ENCODE measurements at regions not wholly inside any gene's neighbourhood (a gene's known extent, or its start where the extent isn't known, plus 50 kb on each side); places are given as distances from the start of the nearest gene placed in this dataset.
A peak's percentile ranks its signal among the peaks of the same experiment; 100 is the strongest.

DNA sequence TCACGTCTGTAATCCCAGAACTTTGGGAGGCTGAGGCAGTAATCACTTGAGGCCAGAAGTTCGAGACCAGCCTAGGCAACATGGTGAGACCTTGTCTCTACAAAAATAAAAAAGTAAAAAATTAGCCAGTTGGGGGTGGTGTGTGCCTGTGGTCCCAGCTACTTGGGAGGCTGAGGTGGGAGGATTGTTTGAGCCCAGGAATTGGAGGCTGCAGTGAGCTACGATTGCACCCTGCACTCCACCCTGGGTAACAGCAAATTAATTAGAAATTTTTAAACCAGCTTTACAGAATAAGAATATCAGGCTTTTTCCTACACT is 136.0 kb downstream of the EPC1 start:
- no TSS peak for BruUV-seq (replicated peaks)

DNA sequence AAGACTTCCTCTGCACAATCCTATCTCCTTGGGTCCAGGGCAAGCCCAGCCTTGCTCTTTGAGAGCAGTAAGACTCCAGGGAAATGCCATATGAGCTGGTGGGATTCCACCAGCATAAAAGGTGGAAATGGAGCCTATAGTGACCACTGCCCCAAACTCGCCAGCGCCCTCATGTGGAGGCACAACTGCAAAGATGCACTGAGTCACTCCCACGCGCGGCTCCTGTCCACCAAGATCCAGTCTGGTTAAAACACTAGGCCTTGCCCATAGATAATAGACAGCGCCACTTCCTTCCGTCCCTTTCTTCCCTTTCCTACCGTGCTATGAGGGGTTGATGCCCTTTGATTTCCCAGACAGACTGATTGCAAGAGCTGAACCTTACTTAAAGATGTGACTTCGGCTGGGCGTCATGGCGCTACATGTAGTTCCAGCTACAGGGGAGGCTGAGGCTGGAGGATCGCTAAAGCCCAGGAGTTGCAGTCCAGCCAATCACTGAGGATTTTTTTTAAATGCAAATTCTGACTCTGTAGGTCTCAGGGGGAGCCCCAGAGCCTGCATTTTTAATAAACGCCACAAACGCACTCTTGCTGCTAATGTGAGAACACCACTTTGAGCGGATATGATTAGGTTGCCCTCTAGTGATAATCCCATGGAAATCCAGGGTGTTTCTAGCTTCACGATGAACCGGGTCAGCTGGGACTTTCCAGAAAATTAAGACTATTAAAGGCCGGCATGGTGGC is 136.5 kb downstream of the EPC1 start:
- Histone ChIP-seq H3K79me2 (ENCODE audit: insufficient read depth, low read length) (no peaks in the 10 kb centered on the region), H3K9me3 (ENCODE audit: control insufficient read depth in 1 of 2, insufficient read depth in 1 of 2, low read depth in 1 of 2, low read length in 2 of 2) (no peaks in the 10 kb centered on the region), H3K9me2 (ENCODE audit: insufficient read depth) (no peaks in the 10 kb centered on the region), H2AFZ (ENCODE audit: low read depth, low read length, poor library complexity, severe bottlenecking) (peak overlapping the region; percentile 99), H3K4me3 (replicated peaks in 1 of 2; ENCODE audit: low read depth in 1 of 2, low read length in 2 of 2) (no peak overlapping the region), H4K20me1 (ENCODE audit: insufficient read depth) (no peaks in the 10 kb centered on the region), H3K36me3 (ENCODE audit: control insufficient read depth in 1 of 2, insufficient read depth in 2 of 2, low read length in 2 of 2) (no peaks in the 10 kb centered on the region), H3K27me3 (ENCODE audit: insufficient read depth, low read length) (no peaks in the 10 kb centered on the region), H3K27ac (ENCODE audit: low read depth, low read length) (no peak overlapping the region), H3K4me1 (ENCODE audit: control insufficient read depth in 1 of 2, insufficient read depth in 2 of 2, low read length in 2 of 2) (peaks cover 3 to 13% of the 10 kb centered on the region in 2 experiments; a peak in 1 of 4 replicates), H3K9ac (ENCODE audit: low read length) (no peak overlapping the region), H3K4me2 (ENCODE audit: low read length) (0 out of 2 replicates have a peak overlapping the region, but pooled peaks have one; percentile 10)
- RAD21 ChIA-PET (ENCODE audit: low non-redundant PET in 1 of 2, low total read pairs in 2 of 2, uncharacterized antibody in 2 of 2, unreplicated experiment in 2 of 2): interaction anchor here in 1 of 2 experiments (0.6 to 1.3 kb wide), 2 partner anchors 135 to 274 kb away, joined by 3 to 4 read pairs; no protein-coding TSS in a partner anchor
- intact Hi-C loops (cut with micrococcal nuclease): no loop called here
- DNase-seq (ENCODE audit: low read depth, low spot score) (peak; percentile 74), ATAC-seq (peak; percentile 91)
- TF ChIP-seq EGR1 (IDR thresholded peaks at IDR 0.05; ENCODE audit: low read depth): no peak
- TF ChIP-seq EZH2 (IDR thresholded peaks at IDR 0.05): no peak
- no peak for TF ChIP-seq CEBPB (IDR thresholded peaks at IDR 0.05; ENCODE audit: low read depth)
- TF ChIP-seq POLR2A (IDR thresholded peaks at IDR 0.05; ENCODE audit: borderline replicate concordance, extremely low read depth, insufficient read depth, insufficient read length): no peak
- TF ChIP-seq CBX3 (IDR thresholded peaks at IDR 0.05; ENCODE audit: low read depth): no peak; the same call in 1 of the 2 replicates
- TF ChIP-seq, protein P1, sequence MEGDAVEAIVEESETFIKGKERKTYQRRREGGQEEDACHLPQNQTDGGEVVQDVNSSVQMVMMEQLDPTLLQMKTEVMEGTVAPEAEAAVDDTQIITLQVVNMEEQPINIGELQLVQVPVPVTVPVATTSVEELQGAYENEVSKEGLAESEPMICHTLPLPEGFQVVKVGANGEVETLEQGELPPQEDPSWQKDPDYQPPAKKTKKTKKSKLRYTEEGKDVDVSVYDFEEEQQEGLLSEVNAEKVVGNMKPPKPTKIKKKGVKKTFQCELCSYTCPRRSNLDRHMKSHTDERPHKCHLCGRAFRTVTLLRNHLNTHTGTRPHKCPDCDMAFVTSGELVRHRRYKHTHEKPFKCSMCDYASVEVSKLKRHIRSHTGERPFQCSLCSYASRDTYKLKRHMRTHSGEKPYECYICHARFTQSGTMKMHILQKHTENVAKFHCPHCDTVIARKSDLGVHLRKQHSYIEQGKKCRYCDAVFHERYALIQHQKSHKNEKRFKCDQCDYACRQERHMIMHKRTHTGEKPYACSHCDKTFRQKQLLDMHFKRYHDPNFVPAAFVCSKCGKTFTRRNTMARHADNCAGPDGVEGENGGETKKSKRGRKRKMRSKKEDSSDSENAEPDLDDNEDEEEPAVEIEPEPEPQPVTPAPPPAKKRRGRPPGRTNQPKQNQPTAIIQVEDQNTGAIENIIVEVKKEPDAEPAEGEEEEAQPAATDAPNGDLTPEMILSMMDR (IDR thresholded peaks at IDR 0.05 in 2 of 3, conservative IDR thresholded peaks at IDR 0.05 in 1 of 3; ENCODE audit: borderline replicate concordance in 1 of 3, insufficient read depth in 1 of 3, low read depth in 2 of 3, low read length in 2 of 3): peak; percentile 56 to 90 (median 61)
- TF ChIP-seq FOSL1 (IDR thresholded peaks at IDR 0.05; ENCODE audit: low read depth): no peak
- peak; percentile 78 for TF ChIP-seq RAD21 (IDR thresholded peaks at IDR 0.05; ENCODE audit: low read depth)
- TF ChIP-seq YY1 (IDR thresholded peaks at IDR 0.05; ENCODE audit: extremely low read depth, insufficient replicate concordance, low read depth, low read length): no peak
- POLR2A ChIA-PET: no interaction called here
- BruUV-seq (replicated peaks): no TSS peak
- CTCF ChIA-PET: interaction anchor here (0.6 to 2.6 kb wide), 20 partner anchors 9 to 1458 kb away, joined by 3 to 15 read pairs (median 4); no protein-coding TSS in a partner anchor

More for the DNA sequence above, 136.0 kb downstream of the EPC1 start:
- ATAC-seq: no peak; the same call in 1 of the 2 replicates
- peaks cover 3 to 13% of the 10 kb centered on the region in 2 experiments; a peak in 1 of 4 replicates for H3K4me1 ChIP-seq (ENCODE audit: control insufficient read depth in 1 of 2, insufficient read depth in 2 of 2, low read length in 2 of 2)
- H3K27me3 ChIP-seq (ENCODE audit: insufficient read depth, low read length): no peaks in the 10 kb centered on the region
- H3K36me3 ChIP-seq (ENCODE audit: control insufficient read depth in 1 of 2, insufficient read depth in 2 of 2, low read length in 2 of 2): no peaks in the 10 kb centered on the region
- CTCF ChIA-PET: interaction anchor here (0.7 to 2.6 kb wide), 18 partner anchors 9 to 1459 kb away, joined by 3 to 15 read pairs (median 4); no protein-coding TSS in a partner anchor
- H3K9me2 ChIP-seq (ENCODE audit: insufficient read depth): no peaks in the 10 kb centered on the region
- no peak for DNase-seq (ENCODE audit: low read depth, low spot score)
- H3K4me2 ChIP-seq (ENCODE audit: low read length): no peak overlapping the region
- no peak overlapping the region for H3K9ac ChIP-seq (ENCODE audit: low read length)
- H4K20me1 ChIP-seq (ENCODE audit: insufficient read depth): no peaks in the 10 kb centered on the region
- POLR2A ChIA-PET: no interaction called here
- H3K9me3 ChIP-seq (ENCODE audit: control insufficient read depth in 1 of 2, insufficient read depth in 1 of 2, low read depth in 1 of 2, low read length in 2 of 2): no peaks in the 10 kb centered on the region
- RAD21 ChIA-PET (ENCODE audit: low non-redundant PET in 1 of 2, low total read pairs in 2 of 2, uncharacterized antibody in 2 of 2, unreplicated experiment in 2 of 2): interaction anchor here in 1 of 2 experiments (0.6 to 1.3 kb wide), 2 partner anchors 135 to 275 kb away, joined by 3 to 4 read pairs; no protein-coding TSS in a partner anchor
- H3K4me3 ChIP-seq (replicated peaks in 1 of 2; ENCODE audit: low read depth in 1 of 2, low read length in 2 of 2): no peak overlapping the region
- no peaks in the 10 kb centered on the region for H3K79me2 ChIP-seq (ENCODE audit: insufficient read depth, low read length)
- peak overlapping the region; percentile 99 for H2AFZ ChIP-seq (ENCODE audit: low read depth, low read length, poor library complexity, severe bottlenecking)
- intact Hi-C loops (cut with micrococcal nuclease): no loop called here
- TF ChIP-seq, protein P1 (IDR thresholded peaks at IDR 0.05 in 2 of 3, conservative IDR thresholded peaks at IDR 0.05 in 1 of 3; ENCODE audit: borderline replicate concordance in 1 of 3, insufficient read depth in 1 of 3, low read depth in 2 of 3, low read length in 2 of 3): peak in 1 of 3 experiments; percentile 49; a peak in 2 of 6 replicates
- no peak for TF ChIP-seq ZNF274 (IDR thresholded peaks at IDR 0.05; ENCODE audit: low read depth, low read length)
- H3K27ac ChIP-seq (ENCODE audit: low read depth, low read length): no peak overlapping the region
